ENCODE measurements at regions not wholly inside any gene's neighbourhood (a gene's known extent, or its start where the extent isn't known, plus 50 kb on each side); places are given as distances from the start of the nearest gene placed in this dataset.
A peak's percentile ranks its signal among the peaks of the same experiment; 100 is the strongest.

DNA sequence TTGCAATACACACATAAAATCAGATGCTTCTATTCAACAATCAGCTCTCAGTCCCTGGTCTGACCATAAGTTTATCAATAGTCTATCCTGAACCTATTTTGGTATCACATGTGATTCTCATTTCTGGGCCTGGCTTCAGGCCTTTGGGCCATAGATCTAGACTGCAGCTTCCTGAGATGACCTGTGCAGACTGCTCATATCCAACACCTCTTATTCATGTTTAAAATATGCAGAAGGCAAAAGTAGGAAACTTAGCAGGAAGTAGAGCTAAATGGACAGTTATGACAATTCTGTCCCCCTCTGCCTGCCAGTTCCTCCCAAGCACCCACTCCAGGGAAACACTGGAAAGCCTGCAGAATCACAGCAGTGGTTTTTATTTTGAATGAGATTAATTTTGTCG lies 53.3 kb downstream of the C7orf25 start:
- DNase-seq = no peak

DNA sequence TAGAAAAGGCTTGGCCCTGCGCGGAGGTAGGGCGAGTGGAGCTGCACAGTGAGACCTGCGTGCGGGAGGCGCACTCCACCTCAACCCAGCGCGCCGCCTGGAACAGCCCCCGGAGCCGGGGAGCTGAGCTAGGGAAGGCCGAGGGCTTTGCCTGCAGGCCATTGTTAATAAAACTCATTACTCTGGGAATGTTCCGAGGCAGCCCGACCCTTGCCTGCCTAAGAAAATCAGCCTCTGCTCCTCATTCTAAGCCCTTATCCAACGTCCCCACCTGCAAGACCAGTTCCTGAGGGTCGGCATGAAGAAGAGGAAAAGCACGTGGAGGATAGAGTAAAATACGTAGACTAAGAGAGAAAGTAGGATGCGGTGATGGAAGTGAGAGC lies 55.3 kb downstream of the C7orf25 start:
- DNase-seq = no peak

DNA sequence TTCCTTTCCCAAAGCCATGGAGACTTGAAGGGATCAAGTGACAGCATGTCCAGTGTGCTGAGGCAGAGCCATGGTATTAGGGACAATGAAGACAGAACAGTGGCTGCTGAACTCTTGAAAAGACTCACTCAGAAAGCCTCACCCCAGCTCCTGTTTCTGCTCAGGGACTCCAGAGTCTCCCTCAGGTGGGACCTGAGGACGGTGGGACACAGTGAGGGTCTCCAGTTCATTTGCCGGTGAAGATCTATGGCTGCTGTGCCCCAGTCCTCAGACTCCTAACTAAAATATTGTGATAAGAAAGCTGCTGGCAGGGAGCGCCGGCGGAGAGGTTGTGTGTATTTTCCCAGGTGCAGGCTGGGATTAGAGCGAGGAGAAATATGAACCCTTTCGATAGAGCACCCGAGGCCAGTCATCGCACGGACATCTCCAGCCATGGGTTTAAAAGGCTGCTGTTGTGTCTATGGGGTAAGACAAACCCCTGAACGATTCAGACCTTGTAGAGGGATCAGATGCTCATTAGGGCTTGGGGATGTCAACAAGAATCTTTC lies 57.2 kb downstream of the C7orf25 start:
- no peak for DNase-seq

DNA sequence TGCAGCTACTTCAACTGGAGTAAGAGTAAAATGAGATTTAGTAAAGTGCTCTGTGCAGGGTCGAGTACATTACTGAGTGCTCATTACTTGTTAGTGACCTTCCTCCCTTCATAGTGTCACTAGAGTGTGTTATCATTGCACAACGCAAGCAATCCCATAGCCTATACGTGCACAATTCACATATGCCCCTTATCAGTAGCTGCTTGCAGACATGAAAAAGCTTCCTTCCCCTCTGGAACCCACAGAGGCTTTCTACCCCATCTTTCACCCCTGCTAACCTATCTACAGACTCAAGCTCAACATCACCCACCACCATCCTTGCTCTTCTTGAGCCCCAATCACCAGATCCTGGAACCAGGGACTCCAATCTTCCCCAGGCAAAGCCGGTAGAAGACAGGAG lies 59.3 kb downstream of the C7orf25 start:
- no peak for DNase-seq

DNA sequence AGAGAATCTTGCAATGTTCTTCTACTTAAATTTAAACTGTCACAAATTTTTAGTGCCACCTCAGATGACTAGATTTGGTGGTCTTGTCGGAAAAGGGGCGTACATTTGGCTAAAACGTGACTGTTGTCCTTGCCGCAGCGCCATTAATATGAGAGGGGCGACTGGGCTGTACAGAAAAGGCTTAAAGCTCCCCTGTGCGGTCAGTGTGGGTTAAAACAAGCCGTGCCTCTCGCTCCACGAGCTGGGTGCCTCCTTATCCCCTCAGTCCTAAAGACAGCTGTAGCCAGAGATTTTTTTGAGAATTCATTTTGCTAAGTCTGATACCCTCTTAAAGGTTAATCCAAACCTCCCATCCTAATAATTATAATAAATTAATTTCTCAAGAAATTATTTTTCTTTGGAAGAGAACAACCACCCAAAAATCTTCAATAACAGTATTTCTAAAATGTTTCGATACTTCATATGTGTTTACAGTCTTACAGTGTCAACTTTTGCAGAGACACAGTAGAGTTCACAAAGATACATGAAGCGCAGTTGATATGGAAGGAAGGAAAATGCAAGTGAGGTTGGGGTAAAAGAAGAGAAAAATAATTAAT lies 68.6 kb downstream of the C7orf25 start:
- DNase-seq = peak; percentile 9 to 50 (median 32)

DNA sequence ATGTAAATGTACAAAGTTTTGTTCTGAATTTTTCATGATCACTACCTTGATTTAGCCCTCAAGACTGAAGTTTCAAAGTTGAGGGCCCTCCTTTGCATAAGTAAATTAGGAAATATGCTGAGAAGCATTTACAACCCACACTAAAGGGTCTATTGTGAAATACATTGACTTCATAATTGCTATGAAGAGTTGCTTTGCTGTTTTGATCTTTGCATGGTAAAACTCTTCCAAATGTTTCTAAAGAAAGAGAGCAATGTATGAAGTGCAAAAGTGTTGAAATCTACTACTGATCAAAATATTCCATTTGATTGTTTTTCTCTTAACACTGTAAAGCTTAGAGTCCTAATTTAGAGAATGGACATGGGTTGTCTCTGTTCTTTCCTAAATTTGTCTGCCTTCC lies 77.2 kb downstream of the C7orf25 start:
- peak in 2 of 4 experiments; percentile 20 to 23 for DNase-seq

DNA sequence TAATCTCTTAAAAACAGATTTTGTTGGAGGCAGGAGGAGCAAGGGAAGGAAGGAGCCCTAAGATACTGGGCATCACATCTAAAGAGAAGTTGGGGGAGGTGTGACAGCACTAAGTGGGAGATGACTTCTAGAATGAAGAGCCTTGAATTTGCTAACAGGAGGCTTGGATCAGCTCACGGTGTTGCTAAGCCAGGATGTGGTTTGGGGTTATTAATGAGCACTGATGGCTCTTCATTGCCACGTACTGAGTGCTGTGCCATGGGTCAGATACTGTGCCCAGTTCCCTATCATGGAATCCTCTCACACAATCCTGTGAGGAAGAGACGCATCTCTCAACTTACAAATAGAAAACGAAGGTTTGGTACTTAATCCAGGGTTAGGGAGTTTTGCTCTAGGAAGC lies 78.5 kb downstream of the C7orf25 start:
- no peak for DNase-seq

DNA sequence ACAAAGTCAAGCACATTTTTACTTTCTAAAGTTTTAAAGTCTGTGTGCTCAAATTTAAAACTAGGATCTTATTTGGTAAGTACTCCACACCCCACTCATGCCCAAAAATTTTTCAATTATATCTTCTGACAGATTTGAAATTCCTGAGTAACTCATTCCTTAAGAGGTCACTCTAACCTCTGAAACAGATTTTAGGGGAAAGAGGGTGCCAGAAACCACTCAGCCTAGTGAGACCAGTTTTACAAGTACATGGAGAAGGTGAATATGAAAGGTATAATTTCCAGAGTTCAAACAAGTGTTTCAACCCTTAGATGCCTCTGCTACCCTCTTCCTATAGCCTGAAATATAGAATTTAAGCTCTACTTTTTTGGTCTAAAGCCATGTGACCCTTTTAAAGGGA lies 79.2 kb downstream of the C7orf25 start:
- no peak for DNase-seq

DNA sequence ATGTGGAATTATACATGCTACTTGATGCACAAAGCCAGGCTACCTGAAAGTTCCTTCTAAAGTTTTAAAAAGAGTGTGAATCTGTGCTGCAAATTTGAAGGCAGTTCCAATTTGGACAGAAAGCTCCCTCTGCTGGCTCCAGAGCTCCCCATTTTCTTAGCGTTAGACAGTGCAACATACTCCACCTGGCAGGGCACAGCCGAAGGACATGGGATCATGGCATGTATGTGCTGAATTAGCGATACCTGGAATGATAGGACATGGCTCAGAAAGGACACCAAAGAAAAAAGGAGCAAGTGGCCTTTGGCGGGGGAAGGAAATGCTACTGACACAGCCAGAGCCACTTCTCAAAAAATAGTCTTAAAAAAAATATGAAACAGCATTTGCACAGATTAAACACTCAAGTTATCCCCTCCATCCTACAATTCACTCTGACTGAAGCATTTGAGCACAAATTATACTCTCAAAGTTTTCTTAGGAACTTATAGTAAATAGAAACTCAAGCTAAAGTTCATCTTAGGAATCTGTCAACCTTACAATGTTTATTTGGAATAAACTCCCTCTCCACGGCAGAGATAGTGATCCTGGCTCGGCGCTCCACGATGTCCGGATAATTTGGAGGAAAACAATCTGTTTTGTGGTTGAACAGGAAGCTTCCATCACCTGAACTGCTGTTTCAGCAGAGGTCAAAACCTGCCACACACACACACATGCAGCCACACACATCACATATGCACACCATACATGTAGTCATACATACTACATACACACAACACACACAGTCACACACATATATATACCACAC lies 80.0 kb downstream of the C7orf25 start:
- peak in 3 of 4 experiments; percentile 2 to 29 (median 6) for DNase-seq

DNA sequence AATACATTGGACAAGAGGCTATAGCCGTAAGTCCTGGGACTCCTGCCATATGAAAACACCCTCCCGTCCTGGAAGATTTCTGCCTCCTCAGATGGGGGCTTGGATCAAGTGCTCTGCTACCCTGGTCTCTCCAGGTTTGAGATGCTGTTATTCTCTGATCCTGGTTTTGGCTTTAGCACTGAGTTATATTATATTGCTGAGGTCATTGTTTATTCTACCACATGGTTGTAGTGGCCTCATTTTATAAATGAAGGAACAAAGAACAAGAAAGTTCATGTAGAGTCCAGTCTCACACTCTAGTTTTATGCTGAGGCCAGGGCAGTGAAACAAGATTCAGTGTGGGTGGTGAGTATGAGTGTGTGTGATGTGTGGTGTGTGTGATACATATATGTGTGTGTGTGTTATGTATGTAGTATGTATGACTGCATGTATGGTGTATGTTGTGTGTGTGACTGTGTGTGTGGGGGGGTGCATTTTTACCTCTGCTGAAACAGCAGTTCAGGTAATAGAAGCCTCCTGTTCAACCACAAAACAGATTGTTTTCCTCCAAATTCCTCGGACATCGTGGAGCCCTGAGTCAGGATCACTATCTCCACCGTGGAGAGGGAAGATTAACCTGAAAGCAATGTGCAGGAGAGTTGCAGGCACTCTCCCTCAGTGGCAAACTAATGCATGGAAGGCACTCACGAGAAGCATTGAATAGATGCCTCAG lies 80.7 kb downstream of the C7orf25 start:
- DNase-seq = no peak

DNA sequence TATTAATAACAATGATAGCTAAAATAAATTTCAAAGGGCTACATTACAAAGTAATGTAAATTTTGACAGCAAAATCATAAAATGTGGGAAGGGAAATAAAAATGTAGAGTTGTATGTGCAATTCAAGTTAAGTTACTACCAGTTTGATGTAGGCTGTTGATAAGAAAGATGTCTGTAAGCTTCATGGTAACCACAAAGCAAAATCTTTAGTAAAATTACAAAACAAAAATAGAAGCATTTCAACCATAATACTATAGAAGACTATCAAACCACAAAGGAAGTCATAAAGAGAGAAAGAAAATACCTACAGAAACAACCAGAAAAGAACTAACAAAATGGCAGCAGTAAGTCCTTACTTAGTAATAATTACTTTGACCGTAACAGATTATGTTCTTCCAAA lies 99.1 kb downstream of the C7orf25 start:
- DNase-seq = no peak

DNA sequence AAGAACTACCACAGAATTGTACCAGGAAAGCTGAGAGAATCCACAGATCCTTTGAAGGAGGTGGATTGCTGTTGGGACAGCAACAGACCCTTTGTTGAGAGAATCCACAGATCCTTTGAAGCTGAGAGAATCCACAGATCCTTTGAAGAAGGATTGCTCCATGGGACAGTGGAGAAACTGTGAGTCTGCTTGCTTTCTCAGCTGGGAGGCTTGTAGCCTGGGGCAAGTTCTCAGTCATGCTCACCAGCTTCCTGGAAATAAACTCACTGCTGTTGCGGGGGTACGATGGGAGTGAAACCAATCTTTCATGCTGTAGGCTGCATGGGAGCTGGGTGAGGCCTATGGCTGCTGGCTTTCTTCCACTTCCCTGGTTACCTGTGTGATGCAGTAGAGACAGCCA lies 106.3 kb downstream of the C7orf25 start:
- no peak for DNase-seq

DNA sequence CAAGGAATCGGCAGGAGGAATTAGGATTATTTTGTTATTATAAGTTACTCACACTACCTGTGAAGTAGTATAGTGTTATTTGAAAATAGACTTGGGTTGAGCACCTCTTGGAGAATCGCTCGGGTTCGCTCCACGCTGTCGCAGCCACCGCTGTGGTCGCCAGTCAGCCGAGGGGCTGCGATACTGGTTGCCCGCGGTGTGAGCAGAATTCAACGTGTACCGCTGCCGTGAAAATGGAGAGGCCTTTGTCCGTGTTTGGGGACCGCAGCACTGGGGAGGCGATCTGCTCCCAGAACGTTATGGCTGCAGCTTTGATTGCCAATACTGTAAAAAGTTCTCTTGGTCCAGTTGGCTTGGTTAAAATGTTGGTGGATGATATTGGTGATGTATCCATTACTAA lies 117.2 kb downstream of the C7orf25 start:
- no peak for DNase-seq

DNA sequence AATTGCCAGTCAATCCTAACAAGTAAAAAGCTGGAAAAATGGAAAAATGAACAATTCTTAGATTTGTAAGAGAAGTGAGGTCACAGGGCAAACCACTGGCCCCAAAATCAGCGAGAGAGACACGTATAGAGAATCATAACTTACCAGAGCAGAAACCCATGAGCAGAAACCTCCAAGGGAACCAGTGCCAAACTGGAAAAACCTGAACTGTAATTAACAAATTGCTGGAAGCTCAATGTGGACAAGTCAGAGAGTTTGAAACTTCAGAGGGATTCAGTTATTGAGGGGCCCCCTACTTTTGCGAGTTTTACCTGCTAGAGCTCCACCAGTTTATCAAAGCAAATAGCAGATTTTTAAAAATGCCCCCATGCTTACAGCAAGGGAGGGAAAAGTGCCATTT lies 119.0 kb downstream of the C7orf25 start:
- no peak for DNase-seq

DNA sequence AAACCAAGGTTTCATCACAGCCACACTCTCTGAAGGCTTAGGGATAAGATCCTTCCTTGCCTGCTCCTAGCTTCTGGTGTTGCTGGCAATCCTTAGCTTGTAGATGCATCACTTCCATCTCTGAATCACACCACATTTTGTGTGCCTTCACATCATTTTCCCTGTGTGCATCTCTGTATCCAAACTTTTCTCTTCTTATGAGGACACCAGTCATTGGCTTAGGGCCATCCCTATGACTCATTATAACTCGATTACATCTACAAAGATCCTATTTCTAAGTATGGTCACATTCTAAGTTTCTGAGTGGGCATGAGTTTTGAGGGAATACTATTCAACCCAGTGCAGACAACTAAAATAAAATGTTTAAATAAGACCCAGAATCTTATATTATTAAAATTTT lies 121.7 kb downstream of the C7orf25 start:
- no peak for DNase-seq

DNA sequence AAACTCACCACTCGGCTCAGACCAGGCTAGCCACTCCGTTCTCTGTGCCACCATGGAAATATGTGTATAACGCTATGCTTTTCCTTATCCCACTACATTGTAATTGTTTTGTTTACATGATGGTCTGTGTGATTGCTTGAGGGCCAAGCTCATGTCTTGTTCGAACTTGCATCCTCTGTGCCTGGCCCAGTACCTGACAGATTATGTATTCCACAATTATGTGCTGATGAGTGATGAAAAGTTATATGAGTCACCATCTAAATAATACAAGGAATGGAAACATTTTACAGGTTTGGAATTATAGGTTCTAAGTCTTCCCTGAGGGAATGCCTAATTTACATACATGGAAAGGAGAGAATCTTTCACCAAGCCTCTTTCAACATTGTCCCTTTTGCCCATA lies 137.4 kb downstream of the C7orf25 start:
- DNase-seq = no peak

DNA sequence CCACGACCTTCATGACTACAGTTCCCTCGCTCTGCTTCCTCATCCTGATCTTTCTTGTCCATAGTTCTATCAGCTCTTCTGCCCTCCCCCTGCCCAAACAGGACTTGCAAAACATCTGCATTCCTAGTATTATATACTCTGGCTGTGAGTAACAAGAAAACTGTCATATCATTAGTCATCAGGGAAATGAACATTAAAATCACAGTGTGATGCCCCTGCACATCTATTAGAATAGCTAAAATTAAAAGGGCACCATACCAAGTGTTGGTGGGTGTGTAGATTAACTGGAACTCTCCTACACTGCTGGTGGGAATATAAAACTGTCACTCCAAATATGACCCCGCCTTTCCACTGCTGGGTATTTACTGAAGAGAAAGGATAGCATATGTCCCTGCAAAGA lies 141.8 kb downstream of the C7orf25 start:
- no peak for DNase-seq

DNA sequence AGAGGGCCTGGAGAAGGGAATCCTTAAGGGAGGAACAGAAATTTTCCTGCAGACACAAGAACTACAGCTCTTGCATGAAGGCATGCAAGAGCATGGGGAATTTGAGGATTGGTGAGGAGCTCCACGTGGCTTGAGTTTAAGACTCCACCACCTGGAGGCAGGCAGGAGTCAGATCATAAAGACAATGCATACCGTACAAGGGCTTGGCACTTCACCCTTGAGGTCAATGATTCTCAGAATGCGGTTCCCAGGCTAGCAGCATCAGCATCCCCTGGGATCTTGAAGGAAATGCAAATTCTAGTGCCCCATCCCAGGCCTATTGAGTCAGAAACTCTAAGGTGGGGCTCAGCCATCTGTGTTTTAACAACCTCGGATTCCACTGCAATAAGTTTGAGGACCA lies 143.8 kb downstream of the C7orf25 start:
- no peak for DNase-seq

DNA sequence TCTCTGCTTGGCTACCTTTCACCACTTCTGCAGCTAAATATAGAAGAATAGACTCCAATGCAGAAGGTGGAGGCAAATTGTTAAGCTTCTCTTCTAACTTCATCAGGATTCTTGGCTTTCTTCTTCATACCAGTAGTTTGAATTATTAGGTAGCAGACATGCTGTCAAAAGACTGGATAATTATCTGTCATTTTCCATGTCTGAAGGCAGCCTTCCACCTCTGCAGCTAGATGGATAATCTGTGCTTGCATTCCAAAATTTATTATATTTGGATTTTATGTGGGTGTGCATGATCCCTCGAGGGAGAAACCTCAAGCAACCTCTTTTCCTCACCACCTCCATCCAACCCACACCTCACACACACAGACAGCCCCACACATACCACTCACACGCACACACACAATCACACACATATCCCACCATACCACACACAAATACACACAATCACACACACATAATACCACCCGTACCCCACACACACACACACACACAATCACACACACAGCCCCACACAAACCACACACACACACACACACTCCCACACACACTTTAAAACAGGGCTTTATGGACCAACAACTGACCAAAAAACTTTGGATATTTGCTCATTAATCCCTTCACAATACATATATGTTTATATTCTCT lies 145.0 kb downstream of the C7orf25 start:
- no peak for DNase-seq

DNA sequence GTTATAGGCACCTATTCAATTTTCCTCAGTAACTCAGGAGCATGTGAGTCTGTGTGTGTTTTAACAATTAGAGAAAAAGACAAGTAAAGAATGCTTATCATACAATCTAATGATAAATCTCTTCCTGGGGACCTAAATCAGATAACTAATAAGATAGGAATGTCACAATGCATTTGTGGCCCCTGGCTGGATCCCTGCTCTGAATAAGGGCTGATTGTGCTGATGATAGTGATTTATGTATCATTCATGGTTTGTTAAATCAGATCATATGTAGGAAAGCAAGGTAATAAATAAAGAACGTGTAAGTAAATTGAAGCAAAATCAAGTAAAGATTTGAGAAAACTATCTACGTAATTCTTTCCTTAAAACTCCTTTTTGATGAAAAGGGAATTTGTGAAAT lies 145.9 kb downstream of the C7orf25 start:
- DNase-seq = no peak

DNA sequence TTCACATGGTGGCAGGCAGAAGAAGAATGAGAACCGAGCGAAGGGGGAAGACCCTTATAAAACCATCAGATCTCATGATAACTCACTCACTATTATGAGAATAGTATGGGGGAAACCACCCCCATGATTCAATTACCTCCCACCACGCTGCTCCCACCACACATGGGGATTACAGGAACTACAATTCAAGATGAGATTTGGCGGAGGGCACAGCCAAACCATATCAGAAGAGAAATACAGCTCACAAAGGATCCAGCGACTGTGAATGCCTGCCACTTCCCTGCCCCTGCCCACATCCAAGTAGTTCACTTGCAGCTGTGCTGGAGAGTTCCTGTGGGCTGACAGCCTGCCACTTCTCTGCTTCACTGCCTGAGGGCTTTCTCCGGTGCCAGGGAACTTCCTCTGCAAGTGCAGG lies 148.7 kb downstream of the C7orf25 start:
- no peak for DNase-seq

DNA sequence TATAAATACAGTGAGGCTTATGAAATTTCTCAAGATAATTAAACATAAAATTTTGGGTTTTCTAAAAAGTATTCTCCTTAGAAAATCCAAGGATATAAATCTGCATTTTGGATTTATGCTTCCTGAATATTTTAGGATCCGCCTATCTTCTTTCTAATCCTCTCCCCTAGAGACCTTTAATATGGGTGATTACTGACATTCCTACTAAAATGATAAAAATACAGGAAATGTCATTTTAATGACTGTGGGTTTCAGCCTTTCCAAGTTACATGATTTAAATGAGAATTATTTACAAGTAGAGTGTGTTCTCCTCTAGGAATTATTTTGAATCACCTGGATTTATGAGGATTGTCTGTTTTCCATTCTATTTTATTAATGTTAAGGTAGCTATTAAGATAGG lies 150.4 kb downstream of the C7orf25 start:
- no peak for DNase-seq

DNA sequence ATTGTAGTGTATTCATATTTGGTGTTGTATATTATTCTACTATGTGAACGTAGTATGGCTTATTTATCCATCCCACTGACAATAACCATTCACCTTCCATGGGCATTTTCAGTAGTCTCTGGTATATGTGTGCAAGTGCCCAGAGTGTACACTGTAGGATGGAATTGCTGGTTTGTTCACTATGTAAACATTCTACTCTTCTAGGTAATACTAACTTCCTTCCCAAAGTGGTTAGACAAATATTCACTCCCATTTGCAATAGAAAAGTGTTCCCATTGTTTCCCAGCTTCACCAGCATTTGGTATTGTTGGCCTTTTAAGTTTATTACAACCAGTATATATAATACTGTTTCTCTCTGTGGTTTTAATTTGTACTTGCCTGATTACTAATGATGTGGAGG lies 153.7 kb downstream of the C7orf25 start:
- no peak for DNase-seq

All from suppressor macrophage (primary cell).